Trophoblast cell (in vitro differentiated cells and primary cell): ENCODE measurements at regions not wholly inside any gene's neighbourhood (a gene's known extent, or its start where the extent isn't known, plus 50 kb on each side); places are given as distances from the start of the nearest gene placed in this dataset.

Experiments used
- DNase-seq, 2 donors: peaks; one replicate each; pipeline ENCODE4 v3.0.0-alpha.2; 2016
- H2AFZ ChIP-seq: 2 replicates; pipeline ENCODE4 v1.6.1; 2013; ENCODE audit warnings: low read length, moderate library complexity, mild to moderate bottlenecking; ENCODE audit not compliant: insufficient read depth, poor library complexity
- H2AK5ac ChIP-seq: 2 replicates; pipeline ENCODE4 v1.6.1; 2013; ENCODE audit warnings: mild to moderate bottlenecking, low read length
- H2BK120ac ChIP-seq: 2 replicates; pipeline ENCODE4 v1.6.1; 2013; ENCODE audit warnings: low read length, mild to moderate bottlenecking, moderate library complexity; ENCODE audit not compliant: insufficient read depth, poor library complexity
- H2BK12ac ChIP-seq: 2 replicates; pipeline ENCODE4 v1.6.1; 2013; ENCODE audit warnings: mild to moderate bottlenecking, low read length, moderate library complexity
- H2BK5ac ChIP-seq: 2 replicates; pipeline ENCODE4 v1.6.1; 2013; ENCODE audit warnings: low read length, low read depth, moderate library complexity, mild to moderate bottlenecking; ENCODE audit not compliant: poor library complexity
- H3K14ac ChIP-seq: 2 replicates; pipeline ENCODE4 v1.6.1; 2013; ENCODE audit warnings: mild to moderate bottlenecking, low read length
- H3K18ac ChIP-seq: 2 replicates; pipeline ENCODE4 v1.6.1; 2013; ENCODE audit warnings: mild to moderate bottlenecking, low read length
- H3K23ac ChIP-seq: 2 replicates; pipeline ENCODE4 v1.6.1; 2013; ENCODE audit warnings: low read length
- H3K27ac ChIP-seq: 2 replicates; pipeline ENCODE4 v1.5.1; 2013; ENCODE audit warnings: low read depth, mild to moderate bottlenecking, inconsistent platforms, low read length, moderate library complexity
- H3K27me3 ChIP-seq: 2 replicates; pipeline ENCODE4 v1.6.1; 2013; ENCODE audit warnings: inconsistent platforms, mild to moderate bottlenecking, low read length, moderate library complexity; ENCODE audit not compliant: insufficient read depth
- H3K36me3 ChIP-seq, 2 experiments: 1 replicate in 1 of 2; 2 replicates in 1 of 2; pipeline ENCODE4 v1.6.1; 2013; ENCODE audit warnings: low read length in 2 of 2, mild to moderate bottlenecking in 2 of 2, moderate library complexity in 1 of 2; ENCODE audit not compliant: insufficient read depth in 2 of 2, control insufficient read depth in 1 of 2
- H3K4ac ChIP-seq: 2 replicates; pipeline ENCODE4 v1.6.1; 2013; ENCODE audit warnings: low read depth, mild to moderate bottlenecking, low read length, moderate library complexity
- H3K4me1 ChIP-seq, 2 experiments: 1 replicate in 1 of 2; 2 replicates in 1 of 2; pipeline ENCODE4 v1.6.1; 2013; ENCODE audit warnings: low read length in 2 of 2, mild to moderate bottlenecking in 2 of 2, moderate library complexity in 1 of 2; ENCODE audit not compliant: insufficient read depth in 2 of 2, control insufficient read depth in 1 of 2
- H3K4me2 ChIP-seq: 2 replicates; pipeline ENCODE4 v1.6.1; 2013; ENCODE audit warnings: inconsistent platforms, mild to moderate bottlenecking, low read length, moderate library complexity
- H3K4me3 ChIP-seq: 2 replicates; pipeline ENCODE4 v1.5.1; 2013; ENCODE audit warnings: mild to moderate bottlenecking, low read depth, low read length, inconsistent platforms
- H3K79me1 ChIP-seq: one replicate; pipeline ENCODE4 v1.6.1; 2013; ENCODE audit warnings: low read length
- H3K79me2 ChIP-seq: 2 replicates; pipeline ENCODE4 v1.6.1; 2013; ENCODE audit warnings: low read length, mild to moderate bottlenecking; ENCODE audit not compliant: control insufficient read depth, insufficient read depth, poor library complexity
- H3K9ac ChIP-seq: 2 replicates; pipeline ENCODE4 v1.6.1; 2013; ENCODE audit warnings: mild to moderate bottlenecking, low read length
- H3K9me3 ChIP-seq: 2 replicates; pipeline ENCODE4 v1.6.1; 2013; ENCODE audit warnings: low read depth, mild to moderate bottlenecking, control low read depth, inconsistent platforms, low read length; ENCODE audit not compliant: insufficient read depth
- H4K12ac ChIP-seq: 2 replicates; pipeline ENCODE4 v1.6.1; 2013; ENCODE audit warnings: low read depth, mild to moderate bottlenecking, low read length, moderate library complexity
- H4K8ac ChIP-seq: 2 replicates; pipeline ENCODE4 v1.6.1; 2013; ENCODE audit warnings: low read depth, mild to moderate bottlenecking, low read length, moderate library complexity
- H4K91ac ChIP-seq: one replicate; pipeline ENCODE4 v1.6.1; 2013; ENCODE audit warnings: low read depth, mild to moderate bottlenecking, low read length, moderate library complexity
- whole genome bisulfite sequencing: extraction: QIAGEN DNeasy Blood & Tissue Kit; methylation state at CpG from one replicate; pipeline ENCODE4 v1.1.7; 2013; ENCODE audit warnings: missing lambda C conversion rate; ENCODE audit not compliant: insufficient read length, insufficient coverage; ENCODE audit errors: extremely low coverage; 5-methylcytosine and 5-hydroxymethylcytosine counted together

GRCh38 chr2:84326831-84327432 lies 132.1 kb downstream of the SUCLG1 start:
- Histone ChIP-seq H3K36me3 (no peaks in the 10 kb centered on the region), H3K4me3 (no peak overlapping the region), H3K9ac (no peak overlapping the region), H4K12ac (no peak overlapping the region), H3K4me1 (no peaks in the 10 kb centered on the region), H2AFZ (no peak overlapping the region), H3K4me2 (no peak overlapping the region), H3K79me2 (no peaks in the 10 kb centered on the region), H3K23ac (no peak overlapping the region), H2AK5ac (no peak overlapping the region), H2BK120ac (no peak overlapping the region), H3K9me3 (no peaks in the 10 kb centered on the region), H3K27me3 (no peaks in the 10 kb centered on the region), H3K18ac (no peak overlapping the region), H3K79me1 (no peaks in the 10 kb centered on the region), H3K27ac (no peak overlapping the region), H4K8ac (no peak overlapping the region), H3K4ac (no peak overlapping the region), H4K91ac (no peak overlapping the region), H3K14ac (no peak overlapping the region), H2BK5ac (no peak overlapping the region), H2BK12ac (no peak overlapping the region)
- no peak for DNase-seq
- no CpG with 5 or more reads among the region's 4 CpGs for WGBS

- Histone ChIP-seq H3K27ac (no peak overlapping the region), H3K4me1 (peaks cover 0 to 2% of the 10 kb centered on the region in 2 experiments), H4K12ac (no peak overlapping the region), H3K14ac (no peak overlapping the region), H4K91ac (no peak overlapping the region), H3K23ac (no peak overlapping the region), H3K79me1 (no peaks in the 10 kb centered on the region), H3K9me3 (no peaks in the 10 kb centered on the region), H3K4me2 (no peak overlapping the region), H3K4ac (no peak overlapping the region), H2AFZ (no peak overlapping the region), H3K79me2 (no peaks in the 10 kb centered on the region), H2BK5ac (no peak overlapping the region), H2BK120ac (no peak overlapping the region), H2BK12ac (no peak overlapping the region), H3K18ac (no peak overlapping the region), H4K8ac (no peak overlapping the region), H3K9ac (no peak overlapping the region), H3K27me3 (no peaks in the 10 kb centered on the region), H2AK5ac (no peak overlapping the region), H3K4me3 (no peak overlapping the region), H3K36me3 (no peaks in the 10 kb centered on the region)
- no CpG with 5 or more reads among the region's 2 CpGs for WGBS
- DNase-seq, result no peak
Measured at GRCh38 chr2:84323890-84324289, 135.2 kb downstream of the SUCLG1 start.

GRCh38 chr2:84320940-84321339 lies 138.1 kb downstream of the SUCLG1 start:
- Histone ChIP-seq H3K79me1 (no peaks in the 10 kb centered on the region), H3K9ac (no peak overlapping the region), H3K79me2 (no peaks in the 10 kb centered on the region), H3K9me3 (no peaks in the 10 kb centered on the region), H4K12ac (no peak overlapping the region), H2BK12ac (no peak overlapping the region), H3K27ac (no peak overlapping the region), H3K4me3 (no peak overlapping the region), H3K23ac (no peak overlapping the region), H3K14ac (no peak overlapping the region), H3K27me3 (no peaks in the 10 kb centered on the region), H4K91ac (no peak overlapping the region), H3K4ac (no peak overlapping the region), H3K4me1 (peaks cover 0 to 2% of the 10 kb centered on the region in 2 experiments), H3K36me3 (no peaks in the 10 kb centered on the region), H2AK5ac (no peak overlapping the region), H4K8ac (no peak overlapping the region), H2BK5ac (no peak overlapping the region), H3K18ac (no peak overlapping the region), H3K4me2 (no peak overlapping the region), H2AFZ (no peak overlapping the region), H2BK120ac (no peak overlapping the region)
- WGBS, result no CpG with 5 or more reads among the region's 2 CpGs
- DNase-seq, result no peak

- Histone ChIP-seq H2BK5ac (no peak overlapping the region), H3K14ac (no peak overlapping the region), H3K9me3 (no peaks in the 10 kb centered on the region), H3K79me1 (no peaks in the 10 kb centered on the region), H2BK120ac (no peak overlapping the region), H3K23ac (no peak overlapping the region), H3K18ac (no peak overlapping the region), H2AFZ (no peak overlapping the region), H3K27me3 (no peaks in the 10 kb centered on the region), H2BK12ac (no peak overlapping the region), H3K27ac (no peak overlapping the region), H4K91ac (no peak overlapping the region), H2AK5ac (no peak overlapping the region), H3K4me3 (no peak overlapping the region), H3K4ac (no peak overlapping the region), H4K8ac (no peak overlapping the region), H3K9ac (no peak overlapping the region), H3K4me2 (no peak overlapping the region), H3K79me2 (no peaks in the 10 kb centered on the region), H4K12ac (no peak overlapping the region), H3K4me1 (peaks cover 0 to 2% of the 10 kb centered on the region in 2 experiments), H3K36me3 (no peaks in the 10 kb centered on the region)
- no CpG with 5 or more reads among the region's 6 CpGs for WGBS
- DNase-seq, result no peak
Measured at GRCh38 chr2:84319581-84319980, 139.5 kb downstream of the SUCLG1 start.
